K562 (cell line): ENCODE measurements at regions not wholly inside any gene's neighbourhood (a gene's known extent, or its start where the extent isn't known, plus 50 kb on each side); places are given as distances from the start of the nearest gene placed in this dataset.

Experiments used
- ATAC-seq: fragments of 200-7000 bp; cut with Tn5 transposase; 3 replicates; pipeline ENCODE4 v1.9.1; 2020; ENCODE audit warnings: moderate library complexity
- BruUV-seq: library from RNA; stranded (reverse); fragments of 400-500 nt; replicated peaks from 2 replicates; lab custom pipeline; 2021; lab: Mats Ljungman, UMichigan
- CTCF ChIA-PET: fragments of 300-600 bp; formaldehyde crosslinking; extraction: SDS; loops from one replicate; lab custom pipeline; 2021; ENCODE audit warnings: low intra/inter-chr PET ratio; lab: Yijun Ruan, JAX
- POLR2A ChIA-PET: fragments of 300-600, 350-650 bp; sonication (Branson Sonifier 250); formaldehyde crosslinking; extraction: SDS; loops from one replicate; lab custom pipeline; 2021; ENCODE audit warnings: antibody characterized with exemption, inconsistent platforms; lab: Yijun Ruan, JAX
- DNase-seq, 4 experiments: peaks; one replicate each; pipeline versions ENCODE4 v3.0.0 to v3.0.0-alpha.2; 2011 to 2018; ENCODE audit warnings: low spot score in 3 of 4, mixed read lengths in 3 of 4; ENCODE audit errors: extremely low read depth in 1 of 4
- FAIRE-seq: peaks from 2 replicates; lab custom pipeline; 2011; peaks lifted over from hg19 to GRCh38; lab: Jason Lieb, UNC
- H2AFZ ChIP-seq: 2 replicates; pipeline ENCODE4 v1.6.0; 2011; ENCODE audit warnings: low read depth, low read length, control low read depth, inconsistent platforms
- H3K27ac ChIP-seq: fragments of 200-600 bp; 3 replicates; pipeline ENCODE4 v1.8.0; 2011; ENCODE audit warnings: low read depth, mild to moderate bottlenecking, control low read depth, inconsistent platforms, low read length, moderate library complexity, mixed read lengths; ENCODE audit errors: extremely low read depth
- H3K27me3 ChIP-seq, 2 experiments: fragments of 300-600 bp in 1 of 2; 2 replicates in 1 of 2; 3 replicates in 1 of 2; pipeline versions ENCODE4 v1.6.0 to v1.8.0; 2011; ENCODE audit warnings: inconsistent platforms in 2 of 2, low read length in 2 of 2, mild to moderate bottlenecking in 1 of 2, mixed read lengths in 1 of 2, moderate library complexity in 1 of 2; ENCODE audit not compliant: control insufficient read depth in 2 of 2, insufficient read depth in 2 of 2
- H3K36me3 ChIP-seq: fragments of 300-600 bp; 3 replicates; pipeline ENCODE4 v1.8.0; 2011; ENCODE audit warnings: mild to moderate bottlenecking, low read length, inconsistent platforms; ENCODE audit not compliant: control insufficient read depth, insufficient read depth
- H3K4me1 ChIP-seq, 2 experiments: fragments of 200-600 bp in 1 of 2; replicated peaks in 1 of 2; 2 replicates in 1 of 2; 3 replicates in 1 of 2; pipeline versions ENCODE4 v1.5.1 to v1.8.0; 2011; ENCODE audit warnings: inconsistent platforms in 2 of 2, low read length in 2 of 2, mild to moderate bottlenecking in 1 of 2, mixed read lengths in 1 of 2, moderate library complexity in 1 of 2; ENCODE audit not compliant: control insufficient read depth in 2 of 2, insufficient read depth in 2 of 2
- H3K4me2 ChIP-seq: 2 replicates; pipeline ENCODE4 v1.6.1; 2011; ENCODE audit warnings: low read length, control low read depth, inconsistent platforms, mixed read lengths; ENCODE audit not compliant: insufficient read depth
- H3K4me3 ChIP-seq: fragments of 200-600 bp; sonication (generic), shearing (Covaris generic); 2 replicates; pipeline ENCODE4 v1.5.1; 2016; ENCODE audit warnings: control low read depth, inconsistent platforms
- H3K79me2 ChIP-seq: fragments of 200-600 bp; 3 replicates; pipeline ENCODE4 v1.8.0; 2011; ENCODE audit warnings: low read length, inconsistent platforms; ENCODE audit not compliant: control insufficient read depth, insufficient read depth
- H3K9ac ChIP-seq, 2 experiments: 2 replicates each; pipeline versions ENCODE4 v1.6.0 to v1.6.1; 2011; ENCODE audit warnings: low read depth in 2 of 2, low read length in 2 of 2, control low read depth in 1 of 2, inconsistent platforms in 1 of 2, mild to moderate bottlenecking in 1 of 2, mixed read lengths in 1 of 2; ENCODE audit not compliant: insufficient read depth in 1 of 2
- H3K9me1 ChIP-seq: one replicate; pipeline ENCODE4 v1.6.0; 2011; ENCODE audit warnings: inconsistent platforms, mild to moderate bottlenecking, low read length, moderate library complexity; ENCODE audit not compliant: control insufficient read depth, insufficient read depth
- H3K9me3 ChIP-seq: replicated peaks from 2 replicates; pipeline ENCODE4 v1.5.1; 2011; ENCODE audit warnings: low read depth, low read length, inconsistent platforms; ENCODE audit not compliant: control insufficient read depth, insufficient read depth
- H4K20me1 ChIP-seq: replicated peaks from 2 replicates; pipeline ENCODE4 v1.6.1; 2011; ENCODE audit warnings: low read length, inconsistent platforms, mixed read lengths; ENCODE audit not compliant: control insufficient read depth, insufficient read depth
- ARID3B ChIP-seq: fragments of 250-450 bp; sonication (Bioruptor Pico); IDR thresholded peaks from 2 replicates; pipeline ENCODE4 v1.4.0; 2020; ENCODE audit warnings: borderline replicate concordance
- CTCFL ChIP-seq: IDR thresholded peaks from 2 replicates; pipeline ENCODE4 v1.6.1; 2011; ENCODE audit warnings: borderline replicate concordance, low read depth, mild to moderate bottlenecking, moderate library complexity, low read length; ENCODE audit not compliant: insufficient read depth, poor library complexity, severe bottlenecking
- GATA2 ChIP-seq: sonication (generic); formaldehyde crosslinking; IDR thresholded peaks from 2 replicates; pipeline ENCODE4 v1.4.0; 2020; ENCODE audit warnings: mild to moderate bottlenecking, missing genetic modification reagents
- HNRNPL ChIP-seq: fragments of 200-400 bp; formaldehyde crosslinking; IDR thresholded peaks from 2 replicates; pipeline ENCODE4 v1.6.1; 2017; ENCODE audit warnings: low read depth, mild to moderate bottlenecking, low read length
- MYNN ChIP-seq, 2 experiments: sonication (generic); formaldehyde crosslinking in 1 of 2; IDR thresholded peaks; 2 replicates each; pipeline versions ENCODE4 v1.5.0 to v1.6.1; 2016 to 2020; ENCODE audit warnings: antibody characterized with exemption in 1 of 2, missing genetic modification reagents in 1 of 2
- NFIX ChIP-seq: fragments of 250-450 bp; sonication (Bioruptor Pico); IDR thresholded peaks from 2 replicates; pipeline ENCODE4 v1.4.0; 2020; ENCODE audit warnings: low read depth, mild to moderate bottlenecking, moderate library complexity
- ZNF175 ChIP-seq: fragments of 200-800 bp; sonication (Bioruptor generic); IDR thresholded peaks from 2 replicates; pipeline ENCODE4 v1.6.1; 2016; ENCODE audit warnings: low read depth, mild to moderate bottlenecking, missing genetic modification characterization, missing compliant biosample characterization
- WGBS: fragments of 100-300 bp; shearing (Covaris generic); methylation state at CpG from one replicate; pipeline ENCODE4 v1.1.6; 2016; ENCODE audit warnings: low coverage, mixed read lengths; ENCODE audit not compliant: insufficient coverage; ENCODE audit errors: missing lambda C conversion rate; 5-methylcytosine and 5-hydroxymethylcytosine counted together
- in situ Hi-C: fragments of 300-500 bp; cut with MboI; formaldehyde crosslinking; loops from 4 replicates; pipeline ENCODE4 v1.15.0; 2018; ENCODE audit warnings: inconsistent platforms, mixed read lengths
- intact Hi-C: fragments of 100-400 bp; cut with micrococcal nuclease; formaldehyde crosslinking; loops from 2 replicates; pipeline ENCODE4 v1.14.2; 2022

- H3K27ac ChIP-seq, result no peak overlapping the region
- TF ChIP-seq HNRNPL (no peak), ARID3B (CRISPR knock-in tag) (no peak), NFIX (CRISPR knock-in tag) (no peak), MYNN (IDR thresholded peaks at IDR 0.05) (no peak), MYNN (CRISPR knock-in tag; IDR thresholded peaks at IDR 0.05) (no peak), ZNF175 (no peak), CTCFL (no peak), GATA2 (CRISPR knock-in tag) (no peak)
- H2AFZ ChIP-seq, result no peak overlapping the region
- no peaks in the 10 kb centered on the region for H3K9me1 ChIP-seq
- BruUV-seq, result no TSS peak
- no peak overlapping the region for H3K4me2 ChIP-seq
- H3K9me3 ChIP-seq, result no peaks in the 10 kb centered on the region
- ChIA-PET POLR2A (no interaction called here), CTCF (no interaction called here)
- FAIRE-seq (no peak), DNase-seq (no peak), ATAC-seq (no peak)
- no peak overlapping the region for H3K4me3 ChIP-seq
- no peak overlapping the region for H3K9ac ChIP-seq
- no peaks in the 10 kb centered on the region for H3K27me3 ChIP-seq
- H3K4me1 ChIP-seq, result no peaks in the 10 kb centered on the region
- H3K36me3 ChIP-seq, result no peaks in the 10 kb centered on the region
- no peaks in the 10 kb centered on the region for H4K20me1 ChIP-seq
- intact Hi-C loops, result no loop called here
- H3K79me2 ChIP-seq, result no peaks in the 10 kb centered on the region
- in situ Hi-C loops, result no loop called here
- WGBS, result 0% methylated on average over 1 of the region's 1 CpG
These were observed 453.7 kb downstream of the NAV3 start for GRCh38 chr12:78284417-78284816.
